ENCODE measurements at regions not wholly inside any gene's neighbourhood (a gene's known extent, or its start where the extent isn't known, plus 50 kb on each side); places are given as distances from the start of the nearest gene placed in this dataset.
"Not testable (repeated sequence)": the region's sequence is repeated elsewhere in the genome, so short reads cannot be mapped to it uniquely, and the experiment has no call there.

DNA sequence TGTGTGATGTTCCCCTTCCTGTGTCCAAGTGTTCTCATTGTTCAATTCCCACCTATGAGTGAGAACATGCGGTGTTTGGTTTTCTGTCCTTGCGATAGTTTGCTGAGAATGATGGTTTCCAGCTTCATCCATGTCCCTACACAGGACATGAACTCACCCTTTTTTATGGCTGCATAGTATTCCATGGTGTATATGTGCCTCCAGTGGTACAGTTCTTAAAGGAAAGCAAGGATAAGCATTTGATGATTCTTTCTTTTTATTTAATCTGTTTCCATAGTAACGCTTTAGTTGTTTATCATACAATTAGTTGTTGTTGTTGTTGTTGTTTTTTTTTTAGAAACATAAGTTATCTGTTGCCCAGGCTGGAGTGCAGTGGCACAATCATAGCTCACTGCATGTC is 133.1 kb downstream of the TSEN15 start:
- not testable (repeated sequence) for DNase-seq

DNA sequence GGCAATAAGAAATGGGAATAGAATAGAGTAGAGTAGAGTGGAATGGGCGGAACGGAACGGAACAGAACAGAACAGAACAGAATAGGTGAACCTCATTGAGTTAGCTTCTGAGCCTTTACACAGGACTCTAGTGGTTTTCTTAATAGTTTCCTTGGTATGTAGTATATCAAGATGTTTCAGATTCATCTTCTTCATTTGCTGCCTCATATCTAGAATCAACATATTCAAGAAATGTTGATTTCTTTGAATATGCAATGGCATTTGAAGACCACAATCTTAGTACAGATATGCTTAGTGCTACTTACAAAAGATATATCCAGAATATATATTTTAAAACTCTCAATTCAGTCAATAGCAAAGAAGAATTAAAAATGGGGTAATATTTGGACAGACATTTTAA is 133.8 kb downstream of the TSEN15 start:
- no peak for DNase-seq

- DNase-seq, result no peak
Measured at GRCh38 chr1:184186167-184186566, 134.6 kb downstream of the TSEN15 start.

GRCh38 chr1:184187097-184187496 is 135.6 kb downstream of the TSEN15 start:
- DNase-seq, result no peak

DNA sequence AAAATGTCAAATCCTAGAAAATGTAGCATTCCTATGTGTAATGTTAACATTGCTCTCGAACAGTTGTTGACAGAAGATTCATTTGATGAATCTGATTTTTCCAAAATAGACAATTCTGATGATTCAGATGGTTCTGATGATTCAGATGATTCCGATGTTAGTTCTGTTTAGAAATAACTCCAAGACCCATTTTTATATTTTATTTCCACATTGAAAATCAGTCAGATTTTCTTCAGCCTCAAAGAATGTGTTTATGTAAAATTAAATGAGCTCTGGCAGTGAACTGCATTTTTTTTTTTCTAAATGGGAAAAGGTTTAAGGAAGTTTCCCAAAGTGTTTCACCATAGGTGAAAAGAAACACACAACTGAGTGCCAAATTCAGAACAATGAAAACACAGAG is 136.5 kb downstream of the TSEN15 start:
- no peak for DNase-seq

- peak; percentile 84 for DNase-seq
Measured at GRCh38 chr1:184189361-184189760, 137.8 kb downstream of the TSEN15 start.

DNA sequence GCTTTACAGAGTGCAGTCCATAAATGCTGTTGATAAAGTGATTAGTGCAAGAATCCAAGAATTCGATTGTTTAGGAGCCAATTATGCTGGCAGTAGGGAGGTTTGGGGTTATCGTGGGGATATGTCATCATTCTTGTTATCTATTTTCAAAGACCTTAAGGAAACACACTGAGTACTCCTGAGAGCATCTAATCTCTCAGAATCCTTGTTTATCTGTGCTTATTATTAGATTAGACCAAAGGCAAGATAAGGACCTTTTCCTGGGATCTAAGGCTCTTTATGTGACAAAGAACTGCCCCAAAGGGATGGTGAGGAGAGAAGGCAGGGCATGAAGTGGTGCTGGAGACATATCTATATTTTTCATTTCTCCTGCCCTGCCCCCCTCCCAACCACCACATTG is 139.1 kb downstream of the TSEN15 start:
- DNase-seq, result no peak

GRCh38 chr1:184191181-184191621 is 139.7 kb downstream of the TSEN15 start:
- peak; percentile 71 for DNase-seq

DNA sequence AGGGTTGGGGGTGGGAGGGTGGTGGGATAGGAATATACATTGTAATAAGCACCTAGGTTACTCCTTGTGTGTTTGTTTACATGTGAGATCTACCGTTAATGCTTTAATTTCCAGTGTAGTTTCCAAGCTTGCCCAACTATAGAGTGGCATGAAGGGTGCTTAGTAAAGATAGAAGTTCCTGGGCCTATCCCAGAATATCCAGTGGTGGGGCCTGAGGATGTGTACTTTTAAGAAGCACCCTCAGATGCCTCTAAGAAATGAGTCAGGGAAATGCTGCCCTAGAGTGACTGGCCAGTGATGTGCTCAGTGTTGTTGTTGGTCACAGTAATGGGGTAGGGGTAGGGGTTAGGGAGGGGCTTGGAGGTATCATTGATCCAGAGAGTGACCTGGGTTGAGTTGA is 141.3 kb downstream of the TSEN15 start:
- DNase-seq, result no peak

DNA sequence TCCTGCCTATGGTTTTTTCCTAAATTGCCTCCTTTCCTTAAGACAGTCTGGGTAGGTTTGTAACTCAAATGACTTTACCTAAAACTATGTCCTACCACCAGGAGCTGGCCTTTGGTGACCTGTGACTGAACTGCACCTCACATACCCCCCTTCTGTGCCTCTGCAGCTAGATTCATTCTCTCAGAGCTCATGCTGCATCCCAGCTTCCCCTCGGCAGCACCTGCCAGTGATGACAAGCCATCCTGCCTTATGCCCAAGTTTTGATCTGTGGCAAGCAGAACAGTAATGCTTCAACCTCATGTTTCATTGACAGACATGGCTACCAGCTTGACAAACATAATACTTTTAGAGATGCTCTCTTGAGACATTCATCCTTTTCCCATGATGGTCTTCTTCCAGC is 141.9 kb downstream of the TSEN15 start:
- DNase-seq, result no peak

DNA sequence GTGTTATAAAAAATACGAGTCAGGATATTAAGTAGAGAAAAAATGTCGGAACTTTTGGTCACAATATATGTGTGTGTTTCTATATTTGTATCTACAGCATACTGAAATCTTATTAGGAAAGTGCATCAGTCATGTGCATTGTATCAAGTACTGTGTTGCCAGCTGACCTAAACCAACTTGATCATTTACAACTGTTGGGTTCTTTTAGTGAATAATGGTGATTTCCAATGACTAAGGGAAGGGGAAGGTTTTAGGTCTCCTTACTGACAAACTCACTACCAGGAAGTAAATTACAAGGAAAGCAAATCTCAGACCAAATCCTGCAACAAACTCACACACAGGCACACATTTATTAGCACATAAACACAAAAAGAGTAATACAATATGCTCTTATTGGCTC is 142.7 kb downstream of the TSEN15 start:
- DNase-seq, result no peak

DNA sequence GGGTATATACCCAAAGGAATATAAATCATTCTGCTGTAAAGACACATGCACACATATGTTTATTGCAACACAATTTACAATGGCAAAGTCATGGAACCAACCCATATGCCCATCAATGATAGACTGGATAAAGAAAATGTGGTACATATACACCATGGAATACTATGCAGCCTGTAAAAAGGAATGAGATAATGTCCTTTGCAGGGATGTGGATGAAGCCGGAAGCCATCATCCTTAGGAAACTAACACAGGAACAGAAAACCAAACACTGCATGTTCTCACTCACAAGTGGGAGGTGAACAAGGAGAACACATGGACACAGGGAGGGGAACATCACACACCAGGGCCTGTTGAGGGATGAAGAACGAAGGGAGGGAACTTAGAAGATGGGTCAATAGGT is 144.2 kb downstream of the TSEN15 start:
- not testable (repeated sequence) for DNase-seq

DNA sequence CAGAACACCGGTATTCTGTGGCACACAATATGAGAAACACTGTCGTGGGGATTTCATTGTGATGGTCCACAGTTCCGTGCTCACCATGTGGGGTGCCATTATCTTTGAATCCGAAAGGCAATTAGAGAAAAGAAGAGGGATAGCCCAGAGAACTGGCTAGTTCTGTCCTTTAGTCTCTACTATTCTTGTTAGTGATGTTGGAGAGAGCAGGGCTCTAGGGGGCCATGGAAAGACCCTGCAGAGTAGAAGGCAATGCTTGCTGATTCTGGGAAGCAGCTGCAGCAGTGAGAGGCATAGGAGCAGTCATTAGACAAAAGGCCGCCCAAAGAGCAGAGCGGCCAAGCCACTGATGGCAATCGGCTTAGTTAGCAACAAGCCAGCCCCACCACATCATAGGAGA is 146.3 kb downstream of the TSEN15 start:
- DNase-seq, result no peak

GRCh38 chr1:184199036-184199435 is 147.5 kb downstream of the TSEN15 start:
- DNase-seq, result no peak

- DNase-seq, result no peak
Measured at GRCh38 chr1:184199438-184200085, 148.0 kb downstream of the TSEN15 start.

DNA sequence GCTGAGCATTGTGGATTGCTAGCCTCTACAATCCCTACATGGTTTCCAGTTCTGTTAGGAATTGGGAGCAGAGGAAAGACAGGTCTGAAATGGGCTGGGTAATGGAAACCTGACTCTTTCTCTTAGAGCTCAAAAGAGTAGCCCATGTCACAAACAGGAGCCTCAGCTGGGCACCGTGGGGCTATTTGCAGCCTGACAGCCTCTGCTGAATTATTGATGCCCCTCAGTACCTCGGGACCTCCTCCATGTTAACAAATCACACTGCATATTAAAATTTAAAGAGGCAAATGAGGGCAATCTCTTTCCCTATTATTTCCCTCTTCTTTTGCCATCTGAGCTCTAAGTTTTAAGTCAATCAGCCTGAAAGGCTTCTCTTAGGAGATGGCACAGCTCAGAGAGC is 157.1 kb downstream of the TSEN15 start:
- no peak for DNase-seq

GRCh38 chr1:184210031-184210430 is 158.5 kb downstream of the TSEN15 start:
- DNase-seq, result no peak

DNA sequence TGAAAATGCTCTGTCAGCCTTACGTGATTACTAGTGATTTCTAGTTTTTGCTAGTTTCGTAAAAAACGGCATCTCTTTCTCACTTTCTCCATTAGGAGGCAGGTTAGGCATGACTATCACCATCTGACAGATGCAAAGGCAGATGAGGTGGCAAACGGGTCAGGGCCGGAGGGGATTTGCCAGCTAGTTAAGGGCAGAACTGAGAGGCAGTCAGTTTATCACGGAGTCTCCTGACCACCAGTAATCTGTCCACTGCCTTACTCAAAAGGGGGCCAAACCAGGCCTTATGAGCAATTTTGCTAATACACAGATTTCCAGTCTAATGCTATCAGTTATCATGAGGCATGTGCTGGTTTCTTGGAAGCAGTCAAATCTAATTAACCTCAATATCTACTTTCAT is 159.3 kb downstream of the TSEN15 start:
- DNase-seq, result no peak

- DNase-seq, result no peak
Measured at GRCh38 chr1:184212649-184213314, 161.3 kb downstream of the TSEN15 start.

GRCh38 chr1:184214128-184214527 is 162.6 kb downstream of the TSEN15 start:
- DNase-seq, result no peak

GRCh38 chr1:184215274-184215925 is 163.9 kb downstream of the TSEN15 start:
- DNase-seq, result no peak

DNA sequence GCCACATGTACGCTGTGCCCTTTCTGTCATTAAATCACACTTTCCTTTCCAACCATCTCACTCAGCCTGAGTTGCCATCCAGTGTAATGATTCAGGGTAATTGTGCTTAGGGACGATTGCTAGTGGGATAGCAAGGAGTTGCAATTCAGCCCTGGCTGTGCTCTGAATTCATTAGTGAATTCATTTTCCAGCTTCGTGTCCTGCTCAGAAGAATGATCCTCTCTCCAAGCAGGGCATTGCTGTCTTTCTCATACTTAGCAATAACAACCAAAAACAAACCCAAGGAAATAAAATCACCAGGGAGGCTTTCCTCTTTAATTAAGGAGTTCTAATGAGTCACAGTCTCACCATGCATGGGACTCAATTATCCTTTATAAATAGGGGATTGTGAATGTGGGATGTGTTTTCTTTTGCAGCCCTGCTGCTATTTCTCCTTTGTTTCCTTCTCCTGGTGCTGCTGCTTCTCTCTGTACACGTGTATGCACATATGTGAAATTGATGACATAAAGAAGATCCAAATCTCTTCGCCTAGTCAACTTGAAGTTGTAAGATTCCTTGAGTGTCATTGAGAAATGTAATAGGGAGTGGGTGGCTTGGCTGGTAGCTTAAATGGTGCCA is 167.0 kb downstream of the TSEN15 start:
- no peak for DNase-seq

DNA sequence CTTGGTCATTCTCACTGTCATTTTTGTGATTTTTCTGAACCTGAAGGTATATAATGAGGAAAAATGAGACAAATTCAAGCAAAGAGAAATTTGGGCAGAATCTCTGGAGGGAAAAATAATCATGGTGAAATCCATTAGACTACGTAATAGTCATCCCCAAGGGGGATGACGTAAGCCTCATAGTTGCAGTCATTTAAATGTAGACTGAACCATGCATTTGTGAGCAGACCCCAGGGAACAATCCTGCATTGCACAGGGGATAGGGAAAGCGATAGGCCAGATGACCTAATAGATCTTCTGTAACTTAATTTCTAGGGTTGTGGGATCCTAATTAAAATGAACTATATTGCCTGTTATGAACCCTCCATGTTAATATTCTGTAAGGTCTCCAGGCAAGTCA is 167.4 kb upstream of the C1orf21 start:
- no peak for DNase-seq

GRCh38 chr1:184219883-184220282 is 166.9 kb upstream of the C1orf21 start:
- DNase-seq, result no peak
